SKM-1 (cell line): ENCODE measurements at regions not wholly inside any gene's neighbourhood (a gene's known extent, or its start where the extent isn't known, plus 50 kb on each side); places are given as distances from the start of the nearest gene placed in this dataset.

ENCODE experiments used
- DNase-seq: peaks from one replicate; lab custom pipeline; 2025; ENCODE audit not compliant: unreplicated experiment; lab: John Stamatoyannopoulos, UW

DNA sequence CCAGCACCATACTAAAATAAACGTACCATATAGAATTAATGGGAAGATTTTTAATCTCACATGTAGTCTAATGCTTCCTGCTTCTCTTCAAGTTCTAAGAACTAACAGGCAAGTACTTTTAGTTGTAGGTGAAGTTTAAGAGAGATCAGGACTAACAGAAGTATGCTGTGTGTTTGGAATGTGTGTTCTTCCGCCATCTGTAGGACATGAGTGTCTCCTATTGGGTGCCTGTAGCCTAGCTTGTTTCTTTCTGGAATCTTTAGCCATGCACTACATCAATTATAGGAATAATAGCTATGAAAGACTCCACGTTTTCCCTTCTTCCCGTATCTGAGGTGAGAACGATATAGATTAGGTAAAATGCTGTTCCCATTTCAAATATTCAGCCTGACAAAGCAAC, 140.2 kb upstream of the AHR start:
- no peak for DNase-seq

- no peak for DNase-seq
These were observed 138.9 kb upstream of the AHR start for GRCh38 chr7:17159500-17160037.

DNA sequence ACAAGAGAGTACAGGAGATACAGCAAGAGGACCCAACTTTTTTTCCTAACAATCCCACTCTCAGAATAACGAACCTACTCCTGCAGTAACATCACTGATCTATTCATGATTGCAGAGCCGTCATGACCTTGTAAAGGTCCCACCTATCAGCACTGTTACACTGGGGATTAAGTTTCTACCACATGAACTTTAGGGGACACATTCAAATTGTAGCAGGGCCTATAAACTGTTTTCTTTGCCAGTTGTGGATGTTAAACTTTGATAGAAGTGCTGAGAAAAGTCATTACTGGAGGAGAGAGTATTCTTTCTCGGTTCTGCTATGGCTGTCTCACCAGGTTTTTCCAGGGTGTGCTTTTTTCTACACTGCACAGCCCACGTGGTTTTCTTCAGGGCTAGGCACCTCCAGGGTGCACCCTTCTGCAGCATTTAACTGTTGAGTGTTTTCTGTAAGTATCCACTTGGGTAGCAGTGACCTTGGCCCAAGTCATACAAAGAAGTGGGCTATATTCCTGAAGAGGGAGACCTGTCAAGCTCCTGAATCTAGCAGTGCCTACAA, 131.6 kb upstream of the AHR start:
- DNase-seq, result no peak

GRCh38 chr7:17168416-17168815, 130.0 kb upstream of the AHR start:
- DNase-seq, result no peak

GRCh38 chr7:17171427-17171826, 127.0 kb upstream of the AHR start:
- no peak for DNase-seq

GRCh38 chr7:17176371-17177032, 122.0 kb upstream of the AHR start:
- no peak for DNase-seq

DNA sequence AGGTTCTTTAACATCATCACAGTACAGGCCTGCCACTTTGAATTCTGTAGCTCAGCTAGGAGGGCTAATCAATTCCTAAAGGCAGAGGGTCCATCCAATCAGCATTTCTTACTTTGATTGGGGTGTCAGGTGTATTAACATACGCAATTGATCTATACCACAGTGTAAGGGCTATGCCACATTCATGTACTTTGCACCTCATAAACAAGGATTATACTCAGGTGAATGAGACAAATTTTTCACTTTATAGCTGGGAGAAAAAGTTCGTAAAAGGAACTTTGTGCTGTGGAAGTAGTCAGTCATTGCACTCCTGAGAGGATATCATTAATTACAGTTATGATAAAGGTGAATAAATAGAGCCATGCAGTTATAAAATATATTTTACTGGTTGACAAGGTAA, 119.9 kb upstream of the AHR start:
- no peak for DNase-seq

GRCh38 chr7:17181482-17181881, 117.0 kb upstream of the AHR start:
- DNase-seq, result no peak

GRCh38 chr7:17183630-17184328, 114.7 kb upstream of the AHR start:
- no peak for DNase-seq

DNA sequence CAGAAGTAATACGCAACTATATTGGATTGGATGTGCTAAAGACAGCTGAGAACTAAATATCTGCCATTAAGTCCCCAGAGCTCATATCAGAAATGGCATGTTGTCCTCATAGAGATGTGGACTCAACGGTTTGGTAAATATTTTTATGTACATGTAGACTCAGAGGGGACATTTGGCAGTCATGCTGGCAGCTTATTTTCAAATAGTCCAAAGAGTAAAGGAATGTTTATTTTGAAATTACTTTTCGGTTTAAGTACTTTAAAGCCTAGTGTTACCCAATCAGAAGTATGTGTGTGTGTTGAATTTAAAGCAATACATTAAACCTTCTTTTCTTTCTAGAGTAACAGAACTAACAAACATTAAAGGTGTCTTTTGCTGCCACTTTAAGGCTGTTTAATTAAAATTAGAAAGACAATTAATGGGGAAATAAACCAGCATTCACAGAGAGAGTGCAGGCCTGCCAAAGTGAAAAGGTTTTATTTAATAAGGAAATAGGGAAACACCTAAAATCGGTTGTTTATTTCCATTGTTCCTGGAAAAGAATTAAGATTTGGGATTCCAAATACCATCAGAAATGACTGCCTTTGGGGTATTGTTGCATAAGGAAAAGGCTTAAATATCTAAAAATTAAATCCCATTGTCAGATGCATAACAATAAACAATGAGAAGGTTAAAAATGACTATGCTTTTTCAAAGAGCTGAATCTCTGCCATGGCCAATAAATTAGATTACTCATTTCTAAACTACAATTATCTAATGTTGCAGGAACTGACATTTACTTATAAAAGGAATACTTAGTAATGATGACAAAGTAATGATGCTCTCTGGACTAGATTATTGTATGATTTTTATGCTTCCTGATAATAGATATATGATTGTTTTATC, 113.4 kb upstream of the AHR start:
- DNase-seq, result no peak

GRCh38 chr7:17185690-17186070, 112.8 kb upstream of the AHR start:
- peak; percentile 10 for DNase-seq

GRCh38 chr7:17186745-17187530, 111.5 kb upstream of the AHR start:
- DNase-seq, result no peak

DNA sequence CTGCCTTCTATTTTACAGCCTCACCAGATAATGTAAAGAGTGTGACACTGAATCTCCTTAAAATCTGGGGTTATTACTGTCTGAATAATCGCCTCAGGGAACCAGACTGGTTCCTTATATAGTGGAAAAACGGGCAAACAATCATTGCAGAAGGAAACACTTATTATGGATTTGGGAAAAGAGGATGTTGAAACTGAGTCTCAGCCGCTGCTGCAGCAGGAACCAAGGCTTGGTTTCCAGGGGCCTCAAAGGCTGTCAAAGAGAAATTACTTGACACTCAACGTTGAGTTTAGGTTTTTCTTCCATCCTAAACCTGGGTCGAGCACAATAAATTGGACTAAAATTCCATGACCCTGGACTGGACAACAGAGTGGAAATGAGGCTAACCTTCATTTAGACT, 103.8 kb upstream of the AHR start:
- DNase-seq, result no peak

- no peak for DNase-seq
These were observed 102.9 kb upstream of the AHR start for GRCh38 chr7:17195576-17195975.

DNA sequence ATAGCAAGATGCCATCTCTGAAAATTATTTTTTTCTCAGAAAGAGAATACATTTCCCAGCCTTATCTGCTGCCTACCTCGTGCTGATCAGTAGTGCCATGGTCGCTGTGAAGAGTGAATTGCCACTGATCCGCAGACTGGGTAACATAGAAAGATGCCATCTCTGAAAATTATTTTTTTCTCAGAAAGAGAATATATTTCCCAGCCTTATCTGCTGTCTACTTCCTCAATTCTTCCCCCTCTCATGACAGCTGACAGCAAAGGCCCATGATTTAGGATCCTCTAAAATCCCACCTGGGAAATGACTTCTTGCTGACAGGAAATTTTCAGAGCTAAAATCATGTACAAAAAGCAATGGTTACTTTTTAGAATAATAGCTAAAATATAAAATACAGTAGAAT, 92.5 kb upstream of the AHR start:
- no peak for DNase-seq

GRCh38 chr7:17206349-17206905, 92.0 kb upstream of the AHR start:
- DNase-seq, result no peak

DNA sequence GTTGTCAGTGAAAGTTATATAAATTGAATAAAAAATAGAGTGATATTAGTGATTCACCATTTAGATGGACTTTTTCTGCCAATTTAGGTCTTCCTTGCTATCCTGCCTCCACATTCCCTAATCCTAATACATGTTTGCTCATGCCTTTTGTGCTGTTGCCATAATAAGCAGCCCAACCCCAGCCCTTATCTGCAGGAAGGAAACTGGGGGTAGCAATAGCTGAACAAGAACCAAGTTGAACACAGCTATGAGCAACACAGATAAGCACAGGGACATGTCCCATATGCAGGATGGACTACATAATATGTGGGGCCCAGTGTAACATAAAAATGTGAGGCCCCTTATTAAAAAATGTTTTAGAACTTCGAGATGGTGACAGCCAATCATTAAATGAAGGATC, 91.2 kb upstream of the AHR start:
- DNase-seq, result no peak

DNA sequence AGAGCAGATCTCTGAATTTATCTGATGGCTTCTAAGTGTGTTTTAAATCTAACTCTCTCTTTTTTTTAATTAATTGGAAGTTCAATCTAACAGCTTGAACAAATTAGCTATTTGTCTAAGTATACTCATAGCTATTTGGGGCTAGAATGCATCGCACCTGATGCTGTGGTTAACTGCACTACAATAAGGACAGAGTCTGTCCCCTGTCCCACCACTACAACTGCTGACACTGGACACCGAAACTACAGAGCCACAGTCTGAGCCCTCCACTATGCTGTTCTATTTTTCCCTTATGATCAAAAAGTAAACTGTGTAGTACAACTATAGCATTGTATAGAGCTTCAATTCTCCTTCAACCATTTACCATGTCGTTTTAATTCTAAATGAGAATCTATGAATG, 89.4 kb upstream of the AHR start:
- DNase-seq, result no peak

GRCh38 chr7:17211307-17211836, 87.1 kb upstream of the AHR start:
- no peak for DNase-seq

- no peak for DNase-seq
These were observed 86.3 kb upstream of the AHR start for GRCh38 chr7:17212188-17212587.
